Activated CD4-positive, alpha-beta T cell treated with anti-CD3 and anti-CD28 coated beads, Interleukin-2, amount 50 U/mL, for 48 hours (primary cell): ENCODE measurements at regions not wholly inside any gene's neighbourhood (a gene's known extent, or its start where the extent isn't known, plus 50 kb on each side); places are given as distances from the start of the nearest gene placed in this dataset.
"Not testable (repeated sequence)": the region's sequence is repeated elsewhere in the genome, so short reads cannot be mapped to it uniquely, and the experiment has no call there.

Experiments used
- DNase-seq, 2 experiments: peaks; one replicate each; pipeline ENCODE4 v3.0.0-alpha.2; 2020

DNA sequence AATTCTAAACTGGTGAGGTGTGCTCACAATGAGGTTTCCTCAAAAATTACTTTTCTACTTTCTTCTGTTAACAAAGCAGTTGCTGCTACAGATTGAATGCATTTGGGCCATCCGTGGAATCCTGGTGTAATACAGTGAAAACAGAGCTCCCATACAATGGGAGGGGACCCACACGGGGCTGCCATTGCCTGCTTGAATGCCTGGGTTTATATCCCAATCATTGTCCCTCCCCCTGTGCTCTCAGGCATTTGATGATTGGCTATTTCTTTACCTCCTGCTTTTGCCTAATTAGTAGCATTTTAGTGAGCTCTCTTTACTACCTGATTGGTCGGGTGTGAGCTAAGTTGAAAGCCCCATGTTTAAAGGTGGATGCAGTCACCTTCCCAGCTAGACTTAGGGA, 52.9 kb upstream of the CSF1 start:
- not testable (repeated sequence) for DNase-seq

GRCh38 chr1:109855986-109856385, 54.7 kb upstream of the CSF1 start:
- DNase-seq, result not testable (repeated sequence)

DNA sequence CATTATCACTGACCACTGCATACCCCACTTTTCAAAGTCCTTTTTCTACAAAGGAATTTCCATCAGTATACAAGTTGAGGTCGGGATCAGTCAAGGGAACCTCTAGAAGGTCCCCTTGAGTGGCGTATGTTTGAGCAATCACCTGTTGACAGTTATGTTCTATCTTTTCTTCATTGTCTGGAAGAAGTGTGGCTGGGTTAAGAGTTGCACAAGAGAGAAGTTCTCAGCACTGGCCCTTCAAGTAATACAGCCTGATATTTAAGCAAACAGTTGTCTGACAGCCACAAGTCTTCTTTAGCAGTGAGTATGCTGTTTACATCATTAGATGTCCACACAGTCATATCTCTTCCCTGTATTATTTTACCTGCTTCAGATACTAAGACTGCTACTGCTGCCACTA, 56.7 kb upstream of the CSF1 start:
- not testable (repeated sequence) for DNase-seq

- not testable (repeated sequence) for DNase-seq
Measured at GRCh38 chr1:109852221-109853015, 58.2 kb upstream of the CSF1 start.

DNA sequence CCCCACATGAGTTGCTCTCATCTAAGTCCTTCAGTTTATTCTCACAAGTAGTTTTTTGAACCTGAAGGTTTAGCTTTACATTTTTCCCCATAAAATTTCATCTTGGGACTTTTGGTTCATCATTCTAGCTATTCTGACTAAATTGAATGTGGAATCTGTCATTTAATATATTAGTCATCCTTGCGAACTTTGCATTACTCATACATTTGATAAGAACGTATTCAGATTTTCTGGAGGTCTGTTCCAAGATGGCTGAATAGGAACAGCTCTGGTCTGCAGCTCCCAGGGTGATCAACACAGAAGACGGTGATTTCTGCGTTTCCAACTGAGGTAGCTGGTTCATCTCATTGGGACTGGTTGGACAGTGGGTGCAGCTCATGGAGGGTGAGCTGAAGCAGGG, 59.8 kb upstream of the CSF1 start:
- no peak for DNase-seq

GRCh38 chr1:109850194-109850593, 60.5 kb upstream of the CSF1 start:
- no peak for DNase-seq

- no peak for DNase-seq
Measured at GRCh38 chr1:109849655-109850054, 61.0 kb upstream of the CSF1 start.

DNA sequence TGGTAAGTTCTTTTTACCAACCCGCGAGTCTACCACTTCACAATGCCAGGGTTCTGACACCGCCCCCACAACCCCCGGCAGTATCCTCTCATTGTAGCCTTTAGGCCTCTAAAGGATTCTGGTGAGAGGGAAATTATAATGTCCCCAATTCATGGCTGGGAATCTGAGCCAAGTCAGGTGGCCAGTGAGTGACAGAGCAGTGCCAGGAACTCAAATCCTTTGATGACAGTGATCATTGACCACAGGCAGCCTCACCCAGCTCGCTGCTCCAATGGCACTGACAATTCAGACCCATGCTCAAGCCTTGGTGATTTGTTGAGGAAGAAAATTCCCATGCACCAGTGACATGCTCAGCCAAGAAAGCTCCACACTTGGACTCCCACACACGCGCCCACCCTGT, 63.4 kb upstream of the CSF1 start:
- DNase-seq, result no peak

- DNase-seq, result no peak
Measured at GRCh38 chr1:109846846-109847245, 63.8 kb upstream of the CSF1 start.

DNA sequence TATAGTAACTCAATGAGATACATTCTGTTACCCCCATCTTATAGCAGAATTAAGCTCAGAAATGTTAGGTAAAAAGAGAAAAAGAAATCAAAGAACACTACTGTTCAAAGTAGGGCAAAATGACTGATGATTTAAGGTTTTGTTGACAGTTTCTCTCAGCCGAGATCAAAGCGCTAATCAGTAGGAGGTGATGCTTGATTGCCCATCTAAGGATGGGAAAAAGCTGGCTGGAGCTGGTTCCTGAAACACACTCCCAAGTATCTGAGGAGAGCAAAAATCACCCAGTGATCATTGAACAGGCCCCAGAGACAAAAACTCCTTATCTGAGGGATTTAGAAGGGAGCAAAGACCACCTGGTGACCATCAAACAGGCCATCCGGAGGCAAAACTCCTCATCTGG, 64.5 kb upstream of the CSF1 start:
- DNase-seq, result no peak

- no peak for DNase-seq
Measured at GRCh38 chr1:109845658-109846057, 65.0 kb upstream of the CSF1 start.

GRCh38 chr1:109844609-109845008, 66.0 kb upstream of the CSF1 start:
- no peak for DNase-seq

GRCh38 chr1:109840011-109840629, 70.5 kb upstream of the CSF1 start:
- DNase-seq, result no peak

GRCh38 chr1:109839276-109839675, 71.4 kb upstream of the CSF1 start:
- not testable (repeated sequence) for DNase-seq

DNA sequence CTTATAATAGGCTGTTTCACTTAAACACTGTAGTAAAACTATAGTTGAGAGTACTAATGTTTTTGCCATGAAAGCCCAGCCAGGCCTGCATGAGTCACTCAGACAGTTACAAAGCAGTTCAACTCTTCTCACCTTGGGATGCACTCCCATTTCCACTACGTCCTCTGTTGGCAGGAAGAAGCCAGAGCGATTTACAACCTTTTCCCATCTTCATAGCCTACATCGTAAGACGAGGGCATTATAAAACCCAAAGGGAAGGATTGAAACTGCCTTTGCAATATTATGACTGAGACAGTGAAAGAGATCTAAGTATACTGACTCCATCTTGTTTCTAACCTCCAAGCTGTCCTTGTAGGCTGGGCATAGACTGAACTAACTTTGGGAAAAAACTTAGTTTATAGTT, 71.8 kb upstream of the CSF1 start:
- DNase-seq, result no peak

DNA sequence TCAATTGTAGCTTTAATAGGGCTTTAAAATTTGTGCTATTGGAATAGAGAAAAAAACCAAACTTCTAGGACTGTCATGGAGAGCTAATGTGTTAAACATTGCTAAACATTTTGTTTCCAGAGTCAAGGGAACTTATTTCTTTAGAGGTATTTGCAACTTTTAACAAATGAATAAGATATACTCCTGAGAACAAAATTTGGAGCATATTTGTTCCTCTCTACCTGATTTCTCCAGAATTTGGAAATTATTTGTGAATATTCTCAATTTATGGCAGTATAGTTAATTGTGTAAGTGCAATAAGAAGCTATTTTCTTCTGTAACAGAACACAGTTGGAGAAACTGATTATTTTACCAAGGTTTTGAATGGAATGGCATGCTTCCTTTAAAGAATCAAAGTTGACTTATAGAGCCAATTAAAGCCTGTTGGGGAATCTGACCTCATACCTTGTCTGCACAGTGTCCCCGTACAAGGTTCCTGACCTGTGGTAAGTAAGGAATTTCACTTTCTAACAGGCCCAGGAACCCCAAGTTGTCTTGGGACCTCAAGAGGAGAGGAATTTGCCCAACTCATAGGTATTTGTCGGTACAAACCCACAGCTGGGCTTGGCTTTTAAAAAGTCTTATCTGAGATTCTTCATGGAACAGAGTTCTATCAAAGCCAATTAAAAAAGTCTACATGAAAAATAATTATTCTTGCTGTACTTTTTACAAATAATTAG, 72.6 kb upstream of the CSF1 start:
- DNase-seq, result no peak

DNA sequence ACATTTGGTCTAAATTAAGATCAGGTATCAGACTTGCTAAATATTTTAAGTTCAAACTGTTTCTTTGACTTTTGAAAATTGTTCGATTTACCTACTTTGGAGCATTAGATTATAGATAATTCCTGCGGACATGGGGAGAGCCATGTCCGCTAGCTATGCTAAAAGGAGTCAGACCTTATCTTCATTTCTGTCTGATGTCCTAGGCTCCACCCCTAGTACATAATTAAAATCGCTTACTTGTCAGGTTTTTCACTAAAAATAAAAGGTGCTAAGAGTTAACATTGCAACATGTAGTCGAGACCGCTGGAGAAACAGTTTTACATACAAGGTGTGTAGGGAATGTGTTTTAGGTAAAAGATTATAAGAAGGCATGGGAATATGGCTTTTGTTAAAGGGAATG, 71.9 kb upstream of the EPS8L3 start:
- not testable (repeated sequence) for DNase-seq

DNA sequence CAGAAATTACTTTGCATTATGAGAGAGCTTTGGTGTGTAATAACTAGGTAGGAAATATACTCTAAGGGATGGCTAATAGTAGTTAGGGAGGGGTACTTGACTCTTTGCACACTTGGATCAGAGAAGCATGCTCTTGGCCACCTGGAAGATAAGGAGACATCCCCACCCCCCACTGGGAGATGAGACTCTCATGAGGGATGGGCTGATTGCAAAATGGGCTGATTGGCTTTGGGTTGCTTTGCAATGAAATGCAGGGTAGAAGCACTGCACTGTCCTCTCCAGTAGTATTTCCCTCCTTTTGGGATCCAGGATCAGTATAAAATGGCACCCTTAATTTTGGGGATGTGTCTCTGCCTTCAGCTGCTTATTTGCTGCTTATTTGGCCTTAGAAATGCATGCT, 71.2 kb upstream of the EPS8L3 start:
- DNase-seq, result no peak

DNA sequence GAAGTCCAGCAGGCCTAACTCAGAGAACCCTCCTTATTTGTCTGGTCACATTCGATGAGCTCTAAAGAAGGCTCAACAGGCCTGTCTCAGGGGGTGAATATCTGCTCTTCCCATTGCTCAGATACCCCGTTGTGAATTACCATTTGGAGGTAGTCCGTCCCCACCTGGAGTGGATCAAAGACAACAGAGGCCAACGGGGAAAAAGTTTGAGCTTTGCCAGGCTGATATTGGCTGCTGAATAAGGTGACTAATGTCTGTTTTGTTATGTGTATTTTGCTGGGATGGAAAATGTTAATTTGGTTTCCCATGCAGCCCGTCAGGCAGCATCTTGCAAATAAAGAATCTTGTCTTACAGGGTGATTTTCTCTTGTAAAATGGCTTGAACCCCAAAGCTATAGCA, 69.2 kb upstream of the EPS8L3 start:
- no peak for DNase-seq

GRCh38 chr1:109828756-109829505, 65.2 kb upstream of the EPS8L3 start:
- no peak for DNase-seq

- no peak for DNase-seq
Measured at GRCh38 chr1:109827986-109828385, 64.3 kb upstream of the EPS8L3 start.

- DNase-seq, result no peak
Measured at GRCh38 chr1:109827466-109827865, 63.7 kb upstream of the EPS8L3 start.

DNA sequence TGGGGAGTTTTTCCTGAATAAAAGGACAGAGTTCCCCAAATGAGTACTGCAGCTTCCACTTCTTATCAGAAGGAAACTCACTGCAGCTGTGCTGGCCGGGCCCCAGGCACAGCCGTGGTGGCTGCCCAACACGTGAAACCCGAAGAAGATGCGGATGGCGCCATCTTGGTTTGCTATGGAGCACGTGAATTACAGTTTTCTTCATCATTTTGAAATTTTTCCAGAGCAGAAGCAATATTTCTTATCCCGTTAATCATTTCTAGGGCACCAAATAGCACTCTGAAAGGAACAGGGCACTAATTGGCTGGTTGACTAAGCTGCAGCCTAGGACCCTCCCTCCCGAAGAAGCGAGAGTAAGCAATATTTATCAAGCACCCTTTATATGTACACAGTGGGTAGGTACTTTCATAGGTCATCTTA, 63.2 kb upstream of the EPS8L3 start:
- DNase-seq, result no peak
